CD4-positive, alpha-beta memory T cell (primary cell): ENCODE measurements at regions not wholly inside any gene's neighbourhood (a gene's known extent, or its start where the extent isn't known, plus 50 kb on each side); places are given as distances from the start of the nearest gene placed in this dataset.

Experiments used
- CTCF ChIA-PET: fragments of 350-600 bp; sonication (Branson Sonifier 250); formaldehyde crosslinking; loops from one replicate; lab custom pipeline; 2021; ENCODE audit warnings: inconsistent platforms; ENCODE audit not compliant: partially characterized antibody; lab: Charles Lee
- POLR2A ChIA-PET: fragments of 350-600 bp; sonication (Branson Sonifier 250); formaldehyde crosslinking; loops from one replicate; lab custom pipeline; 2021; ENCODE audit not compliant: partially characterized antibody; lab: Charles Lee
- DNase-seq, 5 donors: peaks; one replicate each; pipeline versions ENCODE4 v3.0.0 to v3.0.0-alpha.2; 2020 to 2022; ENCODE audit warnings: mixed read lengths in 1 of 5
- H3K27ac ChIP-seq: one replicate; pipeline ENCODE4 v1.7.0; 2013; ENCODE audit warnings: low read depth, low read length
- H3K27me3 ChIP-seq: 2 replicates; pipeline ENCODE4 v1.7.0; 2013; ENCODE audit warnings: mild to moderate bottlenecking, low read length, moderate library complexity; ENCODE audit not compliant: insufficient read depth
- H3K36me3 ChIP-seq: 2 replicates; pipeline ENCODE4 v1.7.0; 2013; ENCODE audit warnings: mild to moderate bottlenecking, low read length, moderate library complexity; ENCODE audit not compliant: insufficient read depth
- H3K4me1 ChIP-seq: 2 replicates; pipeline ENCODE4 v1.7.0; 2013; ENCODE audit warnings: mild to moderate bottlenecking, low read length, moderate library complexity; ENCODE audit not compliant: insufficient read depth
- H3K4me3 ChIP-seq, 2 donors: one replicate each; pipeline ENCODE4 v1.7.0; 2013; ENCODE audit warnings: low read length in 2 of 2, mild to moderate bottlenecking in 1 of 2
- H3K9me3 ChIP-seq, 2 donors: one replicate each; pipeline ENCODE4 v1.7.0; 2013; ENCODE audit warnings: low read length in 2 of 2, control low read depth in 1 of 2; ENCODE audit not compliant: control insufficient read depth in 1 of 2
- H3K27ac Mint-ChIP-seq, 7 donors: one replicate each; pipeline ENCODE4 v1.8.0; 2020 to 2021; ENCODE audit warnings: mixed read lengths in 7 of 7, mild to moderate bottlenecking in 6 of 7, inconsistent platforms in 3 of 7, moderate library complexity in 3 of 7
- H3K27me3 Mint-ChIP-seq, 2 donors: one replicate each; pipeline ENCODE4 v1.8.0; 2020 to 2021; ENCODE audit warnings: mixed read lengths in 2 of 2
- H3K36me3 Mint-ChIP-seq, 2 donors: one replicate each; pipeline ENCODE4 v1.8.0; 2020 to 2021; ENCODE audit warnings: mixed read lengths in 2 of 2, inconsistent platforms in 1 of 2, mild to moderate bottlenecking in 1 of 2
- H3K4me1 Mint-ChIP-seq, 4 donors: one replicate each; pipeline ENCODE4 v1.8.0; 2020 to 2021; ENCODE audit warnings: mixed read lengths in 4 of 4, mild to moderate bottlenecking in 1 of 4
- H3K4me3 Mint-ChIP-seq, 8 donors: one replicate each; pipeline ENCODE4 v1.8.0; 2020 to 2021; ENCODE audit warnings: mixed read lengths in 8 of 8, mild to moderate bottlenecking in 7 of 8, moderate library complexity in 6 of 8, inconsistent platforms in 3 of 8
- H3K9me3 Mint-ChIP-seq, 8 donors: one replicate each; pipeline ENCODE4 v1.8.0; 2020 to 2021; ENCODE audit warnings: mixed read lengths in 8 of 8, mild to moderate bottlenecking in 5 of 8, inconsistent platforms in 3 of 8, moderate library complexity in 1 of 8
- intact Hi-C: fragments of 100-400 bp; cut with micrococcal nuclease; formaldehyde crosslinking; loops from one replicate; pipeline ENCODE4 v1.15.1; 2023

DNA sequence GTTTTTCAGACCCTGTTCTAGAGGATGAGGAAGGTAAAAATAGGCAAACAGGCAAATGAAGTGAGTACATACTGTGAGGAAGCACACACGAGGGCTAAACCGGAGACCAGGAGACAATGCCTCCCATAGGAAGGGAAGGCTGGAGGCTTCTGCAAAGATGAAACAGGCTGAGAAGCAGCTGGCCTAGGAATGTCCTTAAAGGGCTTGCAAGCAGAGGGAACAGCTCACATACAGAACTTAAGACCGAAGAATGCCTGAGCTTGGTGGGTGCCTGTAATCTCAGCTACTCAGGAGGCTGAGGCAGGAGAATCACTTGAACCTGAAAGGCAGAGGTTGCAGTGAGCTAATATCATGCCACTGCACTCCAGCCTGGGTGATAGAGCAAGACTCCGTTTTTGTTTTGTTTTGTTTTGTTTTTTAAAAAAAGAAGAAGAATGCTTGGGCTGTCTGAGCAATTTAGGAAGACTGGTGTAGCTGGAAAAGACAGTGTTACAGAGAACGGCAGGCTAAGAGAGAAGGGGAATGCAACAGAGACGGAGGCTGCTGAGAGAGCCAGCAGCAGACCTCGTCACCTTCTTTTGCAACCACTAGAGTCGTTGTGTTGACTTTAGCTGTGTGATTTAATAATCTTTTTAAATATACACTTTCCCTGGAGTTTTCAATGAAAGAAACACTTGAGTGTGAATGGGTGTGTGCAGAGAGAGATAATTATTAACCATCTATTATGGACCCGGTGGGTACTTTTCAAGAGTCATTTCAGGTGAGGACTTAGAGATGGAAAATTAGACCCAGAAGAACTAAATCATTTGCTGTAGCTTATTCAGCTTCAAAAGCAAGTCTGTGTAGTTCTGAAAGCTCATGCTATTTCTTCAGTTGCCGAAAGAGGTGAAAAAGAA lies 232.8 kb downstream of the GALR1 start:
- no peaks in the 10 kb centered on the region for H3K36me3 ChIP-seq
- ChIA-PET CTCF (no interaction called here), POLR2A (no interaction called here)
- no peak overlapping the region for H3K4me3 ChIP-seq
- peaks cover 0 to 6% (median 0%) of the 10 kb centered on the region in 8 donors for H3K9me3 Mint-ChIP-seq
- intact Hi-C loops, result no loop called here
- H3K36me3 Mint-ChIP-seq, result no peaks in the 10 kb centered on the region
- no peaks in the 10 kb centered on the region for H3K4me1 ChIP-seq
- no peaks in the 10 kb centered on the region for H3K4me1 Mint-ChIP-seq
- no peak overlapping the region for H3K4me3 Mint-ChIP-seq
- no peak for DNase-seq
- H3K27me3 ChIP-seq, result no peaks in the 10 kb centered on the region
- H3K27me3 Mint-ChIP-seq, result peaks cover 6 to 7% of the 10 kb centered on the region in 2 donors
- H3K27ac Mint-ChIP-seq, result no peak overlapping the region
- H3K9me3 ChIP-seq, result no peaks in the 10 kb centered on the region
- H3K27ac ChIP-seq, result no peak overlapping the region

GRCh38 chr18:77486985-77487384 lies 237.3 kb downstream of the GALR1 start:
- no peak overlapping the region for H3K4me3 Mint-ChIP-seq
- Histone ChIP-seq H3K9me3 (no peaks in the 10 kb centered on the region), H3K36me3 (no peaks in the 10 kb centered on the region), H3K4me1 (no peaks in the 10 kb centered on the region), H3K27me3 (no peaks in the 10 kb centered on the region), H3K27ac (no peak overlapping the region), H3K4me3 (no peak overlapping the region)
- peaks cover 14 to 16% of the 10 kb centered on the region in 2 donors for H3K27me3 Mint-ChIP-seq
- ChIA-PET POLR2A (no interaction called here), CTCF (no interaction called here)
- peaks cover 0 to 3% (median 0%) of the 10 kb centered on the region in 8 donors for H3K9me3 Mint-ChIP-seq
- H3K4me1 Mint-ChIP-seq, result no peaks in the 10 kb centered on the region
- H3K36me3 Mint-ChIP-seq, result no peaks in the 10 kb centered on the region
- no peak overlapping the region for H3K27ac Mint-ChIP-seq
- DNase-seq, result no peak
- intact Hi-C loops, result no loop called here

- H3K9me3 ChIP-seq, result no peaks in the 10 kb centered on the region
- no peaks in the 10 kb centered on the region for H3K36me3 Mint-ChIP-seq
- H3K4me3 ChIP-seq, result no peak overlapping the region
- POLR2A ChIA-PET, result no interaction called here
- no peak overlapping the region for H3K27ac ChIP-seq
- no peaks in the 10 kb centered on the region for H3K4me1 ChIP-seq
- H3K36me3 ChIP-seq, result no peaks in the 10 kb centered on the region
- no peak overlapping the region for H3K27ac Mint-ChIP-seq
- CTCF ChIA-PET, result no interaction called here
- H3K9me3 Mint-ChIP-seq, result peaks cover 0 to 3% (median 0%) of the 10 kb centered on the region in 8 donors
- no peaks in the 10 kb centered on the region for H3K27me3 ChIP-seq
- H3K4me1 Mint-ChIP-seq, result no peaks in the 10 kb centered on the region
- H3K4me3 Mint-ChIP-seq, result no peak overlapping the region
- intact Hi-C loops, result no loop called here
- DNase-seq, result no peak
- H3K27me3 Mint-ChIP-seq, result peaks cover 17 to 18% of the 10 kb centered on the region in 2 donors
Observed at GRCh38 chr18:77487951-77488740, 238.5 kb downstream of the GALR1 start.

DNA sequence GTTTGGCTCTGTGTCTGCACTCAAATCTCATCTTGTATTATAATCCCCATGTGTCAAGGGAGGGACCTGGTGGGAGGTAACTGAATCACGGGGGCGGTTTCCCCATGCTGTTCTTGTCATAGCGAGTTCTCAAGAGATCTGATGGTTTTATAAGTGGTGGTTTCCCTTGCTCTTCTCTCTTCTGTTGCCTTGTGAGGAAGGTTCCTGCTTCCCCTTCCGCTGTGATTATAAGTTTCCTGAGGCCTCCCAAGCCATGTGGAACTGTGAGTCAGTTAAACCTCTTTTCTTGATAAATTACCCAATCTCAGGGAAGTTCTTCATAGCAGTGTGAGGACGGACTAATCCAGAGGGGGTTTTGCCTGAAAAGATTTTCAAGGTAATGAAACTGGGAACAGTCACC lies 245.4 kb downstream of the GALR1 start:
- intact Hi-C loops, result no loop called here
- Mint-ChIP-seq H3K4me1 (peaks cover 0 to 3% (median 0%) of the 10 kb centered on the region in 4 donors), H3K9me3 (no peaks in the 10 kb centered on the region), H3K27ac (no peak overlapping the region), H3K27me3 (peaks cover 7 to 11% of the 10 kb centered on the region in 2 donors), H3K4me3 (no peak overlapping the region), H3K36me3 (no peaks in the 10 kb centered on the region)
- no peak for DNase-seq
- no peak overlapping the region for H3K4me3 ChIP-seq
- no peaks in the 10 kb centered on the region for H3K27me3 ChIP-seq
- H3K36me3 ChIP-seq, result no peaks in the 10 kb centered on the region
- no peak overlapping the region for H3K27ac ChIP-seq
- CTCF ChIA-PET, result no interaction called here
- POLR2A ChIA-PET, result no interaction called here
- H3K4me1 ChIP-seq, result no peaks in the 10 kb centered on the region
- H3K9me3 ChIP-seq, result no peaks in the 10 kb centered on the region

DNA sequence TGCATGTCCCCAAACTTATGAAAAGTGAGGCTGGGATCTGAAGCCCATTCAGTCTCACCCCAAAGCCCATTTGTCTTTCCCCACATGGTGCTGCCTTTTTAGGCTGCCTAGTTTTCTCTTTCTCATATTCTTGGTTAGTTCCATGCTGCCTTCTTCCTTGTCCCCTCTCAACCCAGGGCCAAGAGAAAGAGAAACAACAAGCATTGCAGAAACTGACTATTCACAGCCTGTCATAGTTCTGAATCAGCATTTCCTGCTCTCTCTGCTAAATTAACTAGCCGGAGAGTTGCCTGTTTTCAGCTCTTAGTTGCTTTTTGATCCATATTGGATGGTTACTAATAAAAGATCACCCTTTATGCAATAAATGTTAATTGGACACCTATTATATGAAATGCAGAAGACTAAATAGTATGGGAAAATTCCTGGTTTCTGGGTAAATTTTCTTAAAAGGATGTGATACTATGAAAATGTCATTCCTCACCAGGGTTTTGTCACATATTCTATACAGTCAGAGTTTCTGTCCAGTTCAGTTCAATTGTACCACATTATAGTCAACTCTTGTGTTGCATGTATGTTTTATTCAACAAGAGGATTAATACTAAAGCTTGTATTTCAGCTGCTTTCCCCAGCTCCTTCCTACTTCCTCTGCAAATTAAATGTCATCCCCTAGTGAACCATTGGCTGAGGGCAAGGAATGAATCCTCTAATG lies 246.5 kb downstream of the GALR1 start:
- Histone ChIP-seq H3K4me1 (no peaks in the 10 kb centered on the region), H3K4me3 (no peak overlapping the region), H3K27ac (no peak overlapping the region), H3K9me3 (no peaks in the 10 kb centered on the region), H3K36me3 (no peaks in the 10 kb centered on the region), H3K27me3 (no peaks in the 10 kb centered on the region)
- H3K27ac Mint-ChIP-seq, result no peak overlapping the region
- no peaks in the 10 kb centered on the region for H3K36me3 Mint-ChIP-seq
- ChIA-PET POLR2A (no interaction called here), CTCF (no interaction called here)
- peaks cover 0 to 3% (median 0%) of the 10 kb centered on the region in 4 donors for H3K4me1 Mint-ChIP-seq
- peaks cover 6 to 11% of the 10 kb centered on the region in 2 donors for H3K27me3 Mint-ChIP-seq
- intact Hi-C loops, result no loop called here
- DNase-seq, result no peak
- no peak overlapping the region for H3K4me3 Mint-ChIP-seq
- no peaks in the 10 kb centered on the region for H3K9me3 Mint-ChIP-seq

DNA sequence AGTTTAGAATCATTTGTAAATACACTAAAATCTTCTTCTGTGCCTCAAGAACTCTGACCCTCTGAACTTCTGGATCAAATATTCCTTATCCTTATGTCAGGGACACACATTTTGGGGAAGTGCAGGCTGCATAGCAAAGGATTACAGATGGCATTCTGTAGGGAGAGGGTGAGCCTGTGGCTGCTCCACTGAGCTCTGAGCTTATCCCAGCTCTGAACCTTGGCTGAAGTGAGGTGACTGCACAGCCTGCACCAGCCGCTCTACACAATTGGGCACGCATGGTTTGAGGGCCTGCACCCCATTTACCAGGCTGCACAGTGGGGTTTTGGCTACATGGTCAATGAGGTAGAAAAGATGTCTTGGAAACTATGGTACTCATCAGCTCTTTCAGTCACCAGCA lies 251.6 kb downstream of the GALR1 start:
- no peak overlapping the region for H3K4me3 ChIP-seq
- no peak overlapping the region for H3K27ac ChIP-seq
- H3K4me1 ChIP-seq, result no peaks in the 10 kb centered on the region
- Mint-ChIP-seq H3K27me3 (peaks cover 4 to 5% of the 10 kb centered on the region in 2 donors), H3K4me3 (no peak overlapping the region), H3K4me1 (peaks cover 0 to 1% (median 0%) of the 10 kb centered on the region in 4 donors), H3K9me3 (no peaks in the 10 kb centered on the region), H3K27ac (no peak overlapping the region), H3K36me3 (no peaks in the 10 kb centered on the region)
- intact Hi-C loops, result no loop called here
- H3K9me3 ChIP-seq, result no peaks in the 10 kb centered on the region
- DNase-seq, result no peak
- CTCF ChIA-PET, result no interaction called here
- POLR2A ChIA-PET, result no interaction called here
- no peaks in the 10 kb centered on the region for H3K27me3 ChIP-seq
- H3K36me3 ChIP-seq, result no peaks in the 10 kb centered on the region

DNA sequence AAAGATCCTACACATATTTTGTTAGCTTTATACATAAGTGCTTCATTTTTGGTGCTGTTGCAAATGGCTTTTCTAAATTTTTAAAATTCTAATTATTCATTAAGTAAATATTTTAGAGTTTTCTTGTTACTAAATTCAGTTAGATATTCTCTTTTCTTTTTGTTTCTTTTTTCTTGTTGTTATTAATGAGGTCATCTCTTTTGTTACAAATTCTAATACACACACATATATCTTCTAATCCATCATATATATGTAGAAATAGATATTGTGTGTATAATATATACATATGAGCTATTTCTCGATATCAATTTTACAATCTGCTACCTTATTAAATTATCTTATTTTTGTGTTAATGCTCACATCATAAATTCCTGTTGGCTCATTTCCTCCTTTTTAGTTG lies 255.9 kb downstream of the GALR1 start:
- Mint-ChIP-seq H3K4me3 (no peak overlapping the region), H3K27ac (no peak overlapping the region), H3K27me3 (peaks cover 10 to 11% of the 10 kb centered on the region in 2 donors), H3K36me3 (no peaks in the 10 kb centered on the region), H3K9me3 (peaks cover 0 to 11% (median 0%) of the 10 kb centered on the region in 8 donors), H3K4me1 (no peaks in the 10 kb centered on the region)
- H3K36me3 ChIP-seq, result no peaks in the 10 kb centered on the region
- H3K4me3 ChIP-seq, result no peak overlapping the region
- ChIA-PET POLR2A (no interaction called here), CTCF (no interaction called here)
- no peaks in the 10 kb centered on the region for H3K27me3 ChIP-seq
- intact Hi-C loops, result no loop called here
- H3K4me1 ChIP-seq, result no peaks in the 10 kb centered on the region
- H3K9me3 ChIP-seq, result no peaks in the 10 kb centered on the region
- H3K27ac ChIP-seq, result no peak overlapping the region
- DNase-seq, result no peak
